Small intestine (tissue), 7 donors: ENCODE measurements at regions not wholly inside any gene's neighbourhood (a gene's known extent, or its start where the extent isn't known, plus 50 kb on each side); places are given as distances from the start of the nearest gene placed in this dataset.
"Not testable (repeated sequence)": the region's sequence is repeated elsewhere in the genome, so short reads cannot be mapped to it uniquely, and the experiment has no call there.

Experiments used
- DNase-seq, 2 donors: peaks; one replicate each; pipeline versions ENCODE4 v3.0.0 to v3.0.0-alpha.2; 2013
- FAIRE-seq: peaks from 2 replicates; lab custom pipeline; 2012; peaks lifted over from hg19 to GRCh38; lab: Jason Lieb, UNC
- H3K27ac ChIP-seq, 3 donors: one replicate each; pipeline ENCODE4 v1.5.1; 2013; ENCODE audit warnings: low read length in 2 of 3, mild to moderate bottlenecking in 2 of 3, control low read depth in 1 of 3, inconsistent platforms in 1 of 3, low read depth in 1 of 3, moderate library complexity in 1 of 3
- H3K27me3 ChIP-seq, 3 donors: one replicate each; pipeline ENCODE4 v1.6.1; 2013; ENCODE audit warnings: low read length in 3 of 3, inconsistent platforms in 1 of 3; ENCODE audit not compliant: control insufficient read depth in 3 of 3, insufficient read depth in 3 of 3
- H3K36me3 ChIP-seq, 3 donors: one replicate each; pipeline ENCODE4 v1.6.1; 2013; ENCODE audit warnings: low read length in 3 of 3, inconsistent platforms in 1 of 3, low read depth in 1 of 3, mild to moderate bottlenecking in 1 of 3, moderate library complexity in 1 of 3; ENCODE audit not compliant: control insufficient read depth in 3 of 3, insufficient read depth in 2 of 3
- H3K4me1 ChIP-seq, 3 donors: one replicate each; pipeline ENCODE4 v1.6.1; 2013; ENCODE audit warnings: low read length in 2 of 3, inconsistent platforms in 1 of 3, low read depth in 1 of 3, mild to moderate bottlenecking in 1 of 3, moderate library complexity in 1 of 3; ENCODE audit not compliant: control insufficient read depth in 3 of 3, insufficient read depth in 2 of 3
- H3K4me3 ChIP-seq, 3 donors: one replicate each; pipeline ENCODE4 v1.5.1; 2013; ENCODE audit warnings: low read length in 3 of 3, control low read depth in 1 of 3, inconsistent platforms in 1 of 3, low read depth in 1 of 3, mild to moderate bottlenecking in 1 of 3, moderate library complexity in 1 of 3
- H3K9me3 ChIP-seq, 2 donors: one replicate each; pipeline ENCODE4 v1.6.1; 2013; ENCODE audit warnings: low read depth in 1 of 2, low read length in 1 of 2; ENCODE audit not compliant: control insufficient read depth in 2 of 2, insufficient read depth in 1 of 2
- WGBS, 3 donors: extraction: QIAGEN DNeasy Blood & Tissue Kit; methylation state at CpG; one replicate each; pipeline ENCODE4 v1.1.7; 2013; 5-methylcytosine and 5-hydroxymethylcytosine counted together
- donor health status: healthy with polysubstance abuse.
- donor health status: control.
- donor health status: control.
- donor health status: Bipolar disorder and iron deficiency.
- donor health status: healthy.

DNA sequence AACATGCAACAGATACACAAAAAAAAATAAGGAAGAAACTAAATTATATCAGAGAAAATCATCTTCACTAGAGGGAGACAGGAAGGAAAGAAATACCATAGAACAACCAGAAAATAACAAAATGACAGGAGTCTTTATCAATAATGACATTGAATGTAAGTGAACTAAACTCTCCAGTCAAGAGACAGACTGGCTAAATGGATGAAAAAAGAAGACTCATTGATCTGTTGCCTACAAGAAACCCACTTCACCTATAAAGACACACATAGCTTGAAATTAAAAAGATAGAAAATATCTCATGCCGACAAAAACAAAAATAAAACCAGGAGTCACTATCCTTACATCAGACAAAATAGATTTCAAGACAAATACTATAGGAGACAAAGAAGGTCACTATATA is 593.1 kb upstream of the USP24 start:
- H3K27me3 ChIP-seq, result no peaks in the 10 kb centered on the region
- no peaks in the 10 kb centered on the region for H3K4me1 ChIP-seq
- H3K4me3 ChIP-seq, result no peak overlapping the region
- no peaks in the 10 kb centered on the region for H3K36me3 ChIP-seq
- no peak overlapping the region for H3K27ac ChIP-seq
- FAIRE-seq, result no peak
- H3K9me3 ChIP-seq, result no peaks in the 10 kb centered on the region
- 93 to 98% (median 97%) methylated on average over 1 of the region's 1 CpG for WGBS, 3 donors
- DNase-seq, result no peak

DNA sequence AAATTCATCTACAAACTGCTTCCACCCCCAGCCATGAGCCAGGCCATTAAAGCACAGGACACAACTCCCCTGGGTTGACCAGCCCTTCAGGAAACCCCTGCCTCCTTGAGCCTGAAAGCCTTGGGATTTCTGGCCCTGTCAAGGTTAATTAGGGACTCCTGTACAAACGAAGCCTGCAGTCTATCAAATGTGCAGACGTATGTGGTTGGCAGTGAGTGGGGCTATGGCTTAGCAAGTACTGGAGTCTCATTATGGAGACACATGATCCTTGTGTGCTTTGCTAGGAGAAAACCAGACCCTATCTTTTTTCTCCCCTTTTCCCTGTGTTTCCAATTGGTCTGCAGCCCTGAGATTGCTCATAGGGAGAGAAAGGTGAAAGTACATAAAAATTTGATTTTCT is 588.3 kb upstream of the USP24 start:
- Histone ChIP-seq H3K27ac (no peak overlapping the region), H3K4me3 (no peak overlapping the region), H3K27me3 (no peaks in the 10 kb centered on the region), H3K36me3 (no peaks in the 10 kb centered on the region), H3K9me3 (no peaks in the 10 kb centered on the region), H3K4me1 (peaks cover 0 to 10% (median 0%) of the 10 kb centered on the region in 3 donors)
- FAIRE-seq (no peak), DNase-seq (no peak)
- WGBS, 3 donors, result 55 to 80% (median 75%) methylated on average over 2 of the region's 2 CpGs

DNA sequence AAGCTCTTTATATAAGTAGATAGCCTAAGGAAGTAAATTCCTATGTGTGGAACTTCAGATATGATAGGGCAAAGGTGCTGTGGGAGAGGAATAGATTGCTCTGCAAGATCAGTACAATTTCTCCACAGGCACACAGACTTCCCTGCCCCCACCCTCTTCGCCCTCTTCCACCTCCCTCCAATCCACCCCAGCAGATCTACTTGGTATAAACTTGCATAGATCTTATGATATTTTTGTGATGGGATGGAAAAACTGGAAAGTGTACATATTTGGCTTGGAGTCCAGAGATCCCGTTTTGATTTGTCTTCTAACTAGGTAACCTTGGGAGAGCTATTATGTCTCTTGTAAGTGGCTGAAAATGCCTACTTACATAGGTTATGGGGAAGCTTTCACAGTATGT is 586.3 kb upstream of the USP24 start:
- H3K27ac ChIP-seq, result peak overlapping the region in 1 of 3 donors; percentile 39
- no peak overlapping the region for H3K4me3 ChIP-seq
- H3K36me3 ChIP-seq, result no peaks in the 10 kb centered on the region
- H3K27me3 ChIP-seq, result no peaks in the 10 kb centered on the region
- 66 to 69% (median 67%) methylated on average over 2 of the region's 2 CpGs for WGBS, 3 donors
- no peaks in the 10 kb centered on the region for H3K9me3 ChIP-seq
- no peak for FAIRE-seq
- peaks cover 0 to 10% (median 0%) of the 10 kb centered on the region in 3 donors for H3K4me1 ChIP-seq
- DNase-seq, result peak in 1 of 2 donors; percentile 36

DNA sequence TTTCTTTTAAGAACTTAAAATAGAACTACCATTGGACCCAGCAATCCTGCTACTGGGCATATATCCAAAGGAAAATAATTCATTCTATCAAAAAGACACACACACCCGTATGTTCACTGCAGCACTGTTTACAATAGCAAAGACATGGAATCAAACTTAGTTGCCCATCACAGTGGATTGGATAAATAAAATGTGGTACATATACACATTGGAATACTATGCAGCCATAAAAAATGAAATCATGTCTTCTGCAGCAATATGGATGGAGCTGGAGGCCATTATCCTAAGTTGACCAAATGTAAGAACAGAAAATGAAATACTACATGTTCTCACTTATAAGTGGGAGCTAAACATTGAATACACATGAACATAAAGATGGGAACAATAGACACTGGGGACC is 585.3 kb upstream of the USP24 start:
- WGBS, 3 donors, result 70 to 91% (median 86%) methylated on average over 1 of the region's 1 CpG
- no peaks in the 10 kb centered on the region for H3K36me3 ChIP-seq
- FAIRE-seq, result no peak

DNA sequence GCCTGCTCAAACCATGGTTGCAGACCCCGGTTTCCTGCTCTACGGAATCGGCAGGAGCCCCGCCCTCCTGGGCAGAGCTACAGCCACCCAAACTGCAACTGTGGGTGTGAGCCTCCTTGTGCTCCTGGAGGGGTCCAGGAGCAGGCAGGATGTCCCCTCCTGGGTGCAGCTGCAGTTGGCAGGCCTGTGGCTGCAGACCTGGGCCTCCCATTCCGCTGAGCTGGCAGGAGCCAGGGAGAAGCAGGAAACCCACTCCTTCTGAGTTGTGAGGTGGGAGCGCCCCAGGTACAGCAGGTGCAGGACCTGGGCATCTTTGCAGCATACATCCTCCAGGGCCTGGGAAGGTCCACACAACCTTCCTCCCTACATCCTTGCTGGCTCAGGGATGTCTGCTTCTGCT is 578.7 kb upstream of the USP24 start:
- FAIRE-seq (no peak), DNase-seq (no peak)
- H3K4me1 ChIP-seq, result no peaks in the 10 kb centered on the region
- H3K4me3 ChIP-seq, result no peak overlapping the region
- no peak overlapping the region for H3K27ac ChIP-seq
- H3K9me3 ChIP-seq, result peaks cover 1 to 14% of the 10 kb centered on the region in 2 donors
- 88 to 90% (median 89%) methylated on average over 6 of the region's 6 CpGs for WGBS, 3 donors
- no peaks in the 10 kb centered on the region for H3K36me3 ChIP-seq
- no peaks in the 10 kb centered on the region for H3K27me3 ChIP-seq

More for the DNA sequence above, 585.3 kb upstream of the USP24 start:
- Histone ChIP-seq H3K27ac (no peak overlapping the region), H3K4me3 (no peak overlapping the region), H3K9me3 (no peaks in the 10 kb centered on the region), H3K4me1 (peaks cover 0 to 10% (median 0%) of the 10 kb centered on the region in 3 donors), H3K27me3 (no peaks in the 10 kb centered on the region)
- no peak for DNase-seq

DNA sequence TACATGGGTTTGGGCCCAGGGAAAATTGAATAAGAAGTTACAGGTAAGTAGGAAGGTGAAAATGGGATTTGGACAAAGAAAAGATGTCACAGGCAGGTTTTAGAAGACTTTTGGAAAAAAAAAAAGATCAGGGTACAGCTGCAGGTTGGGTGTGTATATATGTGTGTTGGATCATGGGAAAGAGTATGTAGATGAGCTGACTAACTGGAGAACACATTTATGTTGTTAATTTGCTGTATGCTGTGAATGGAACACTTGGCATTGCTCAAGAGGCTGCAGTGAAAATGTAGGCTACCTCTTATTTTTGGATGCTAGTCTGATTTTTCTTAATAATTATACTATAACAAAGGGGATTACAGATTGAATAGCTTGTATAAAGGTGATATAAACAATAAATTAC is 577.7 kb upstream of the USP24 start:
- H3K4me3 ChIP-seq, result no peak overlapping the region
- H3K27me3 ChIP-seq, result no peaks in the 10 kb centered on the region
- no peak for DNase-seq
- FAIRE-seq, result no peak
- no peaks in the 10 kb centered on the region for H3K36me3 ChIP-seq
- H3K27ac ChIP-seq, result no peak overlapping the region
- H3K4me1 ChIP-seq, result no peaks in the 10 kb centered on the region
- peaks cover 1 to 16% of the 10 kb centered on the region in 2 donors for H3K9me3 ChIP-seq

DNA sequence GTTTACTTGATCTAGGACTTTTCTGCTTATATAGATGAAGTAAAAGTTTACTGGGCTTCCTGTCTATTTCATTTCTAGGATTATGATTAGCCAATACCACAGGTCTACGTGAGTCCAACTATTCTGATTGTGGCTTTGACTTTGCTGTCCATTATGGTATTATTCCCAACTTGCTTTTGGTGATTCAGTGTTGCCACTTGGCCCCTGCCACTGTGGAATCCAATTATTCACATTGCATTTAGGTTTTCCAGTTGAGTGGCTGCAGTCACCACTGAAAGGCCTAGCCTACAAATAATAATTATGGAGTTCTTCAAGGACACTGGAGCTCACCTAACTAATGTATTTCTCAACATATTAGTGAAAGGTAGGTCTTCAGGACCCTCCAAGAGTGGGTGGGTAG is 574.3 kb upstream of the USP24 start:
- H3K4me1 ChIP-seq, result no peaks in the 10 kb centered on the region
- 78 to 88% (median 79%) methylated on average over 1 of the region's 1 CpG for WGBS, 3 donors
- no peak overlapping the region for H3K27ac ChIP-seq
- FAIRE-seq (no peak), DNase-seq (no peak)
- peaks cover 1 to 15% of the 10 kb centered on the region in 2 donors for H3K9me3 ChIP-seq
- H3K4me3 ChIP-seq, result no peak overlapping the region
- H3K27me3 ChIP-seq, result no peaks in the 10 kb centered on the region
- H3K36me3 ChIP-seq, result no peaks in the 10 kb centered on the region

DNA sequence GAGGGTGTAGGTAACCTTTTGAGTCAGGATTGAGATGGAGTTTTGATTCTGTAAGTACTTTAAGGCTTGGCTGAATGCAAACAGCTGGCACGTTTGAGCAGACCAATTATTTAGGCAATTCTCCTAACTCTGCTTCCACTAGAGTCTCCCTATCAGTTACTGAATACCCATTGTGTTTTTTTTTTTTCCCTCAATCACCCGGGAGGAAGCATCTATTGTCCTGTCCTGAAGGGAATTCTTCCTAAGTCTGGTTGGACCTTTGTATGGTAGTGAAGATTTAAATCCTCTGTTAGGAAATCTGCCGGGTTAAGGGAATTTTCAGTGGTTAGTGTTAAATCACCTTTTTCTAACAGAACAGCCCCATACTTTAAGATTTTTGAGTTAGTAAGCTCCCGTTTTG is 571.2 kb upstream of the USP24 start:
- H3K4me1 ChIP-seq, result no peaks in the 10 kb centered on the region
- H3K9me3 ChIP-seq, result peaks cover 0 to 12% of the 10 kb centered on the region in 2 donors
- no peak for DNase-seq
- H3K27ac ChIP-seq, result no peak overlapping the region
- peaks cover 0 to 2% (median 0%) of the 10 kb centered on the region in 3 donors for H3K27me3 ChIP-seq
- H3K4me3 ChIP-seq, result no peak overlapping the region
- FAIRE-seq, result no peak
- WGBS, 3 donors, result 42 to 49% (median 45%) methylated on average over 4 of the region's 4 CpGs
- H3K36me3 ChIP-seq, result no peaks in the 10 kb centered on the region

DNA sequence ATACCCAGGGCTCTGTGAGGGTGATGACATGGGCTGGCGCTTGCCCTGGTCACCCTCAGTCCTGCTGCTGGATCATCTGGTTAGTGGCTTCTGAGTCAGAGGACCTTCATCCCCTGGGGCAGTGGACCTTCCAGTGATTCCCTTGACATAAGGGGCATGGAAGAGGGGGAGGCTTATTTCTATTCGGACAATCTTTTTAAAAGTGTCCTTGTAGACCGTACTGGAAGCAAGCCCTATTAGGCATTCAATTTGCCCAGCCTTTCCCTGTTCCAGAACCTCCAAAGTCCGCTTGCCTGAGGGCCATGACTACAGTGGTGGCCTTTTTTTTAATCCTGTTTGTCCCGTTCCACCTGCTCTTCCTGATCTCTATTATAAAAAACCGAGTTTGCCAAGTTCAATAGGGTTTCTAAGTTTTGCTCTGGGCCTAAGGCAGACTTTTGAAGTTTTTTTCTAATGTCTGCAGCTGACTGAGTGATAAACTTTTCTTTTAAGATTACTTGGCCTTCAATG is 569.8 kb upstream of the USP24 start:
- not testable (repeated sequence) for FAIRE-seq, H3K36me3 ChIP-seq

More for the DNA sequence above, 569.8 kb upstream of the USP24 start:
- H3K4me1 ChIP-seq, H3K27me3 ChIP-seq, H3K9me3 ChIP-seq, H3K27ac ChIP-seq, DNase-seq, H3K4me3 ChIP-seq: not testable (repeated sequence)
- 53 to 81% (median 53%) methylated on average over 6 of the region's 6 CpGs for WGBS, 3 donors
